HepG2 (cell line): ENCODE measurements at regions not wholly inside any gene's neighbourhood (a gene's known extent, or its start where the extent isn't known, plus 50 kb on each side); places are given as distances from the start of the nearest gene placed in this dataset.
"Not testable (repeated sequence)": the region's sequence is repeated elsewhere in the genome, so short reads cannot be mapped to it uniquely, and the experiment has no call there.

Experiments
- HDAC2 ChIP-seq: sonication (generic); formaldehyde crosslinking; IDR thresholded peaks from 2 replicates; pipeline ENCODE4 v1.4.0; 2020; ENCODE audit warnings: missing genetic modification reagents
- HMG20B ChIP-seq: conservative IDR thresholded peaks from 2 replicates; pipeline ENCODE4 v1.6.1; 2016; ENCODE audit warnings: missing genetic modification reagents, missing compliant biosample characterization
- HNRNPLL ChIP-seq: fragments of 200-400 bp; formaldehyde crosslinking; IDR thresholded peaks from 2 replicates; pipeline ENCODE4 v1.6.1; 2017; ENCODE audit warnings: mild to moderate bottlenecking, low read depth, low read length; ENCODE audit not compliant: poor library complexity, severe bottlenecking
- SRSF1 ChIP-seq: fragments of 200-400 bp; formaldehyde crosslinking; optimal IDR thresholded peaks from 2 replicates; pipeline ENCODE3; 2017; ENCODE audit warnings: mild to moderate bottlenecking, low read depth, low read length, moderate library complexity
- SYNCRIP ChIP-seq: fragments of 200-400 bp; formaldehyde crosslinking; IDR thresholded peaks from 2 replicates; pipeline ENCODE4 v1.6.1; 2018; ENCODE audit warnings: mild to moderate bottlenecking, low read depth, low read length; ENCODE audit not compliant: insufficient read depth
- ZFP1 ChIP-seq: IDR thresholded peaks from 2 replicates; pipeline ENCODE4 v1.6.1; 2016
- ZNF274 ChIP-seq: sonication (generic); formaldehyde crosslinking; IDR thresholded peaks from 2 replicates; pipeline ENCODE4 v1.5.1; 2020; ENCODE audit warnings: mild to moderate bottlenecking, missing genetic modification reagents
- ZNF282 ChIP-seq: fragments of 450-650 bp; IDR thresholded peaks from 2 replicates; pipeline ENCODE4 v1.6.1; 2018; ENCODE audit not compliant: partially characterized antibody
- ZNF446 ChIP-seq: sonication (generic); formaldehyde crosslinking; IDR thresholded peaks from 2 replicates; pipeline ENCODE4 v1.5.0; 2020; ENCODE audit warnings: mild to moderate bottlenecking, missing genetic modification reagents
- TF ChIP-seq, protein P1 (sequence below): sonication (generic); formaldehyde crosslinking; IDR thresholded peaks from 2 replicates; pipeline ENCODE4 v1.4.0; 2020; ENCODE audit warnings: missing genetic modification reagents, borderline replicate concordance
- TF ChIP-seq, protein P2 (sequence below): sonication (generic); formaldehyde crosslinking; IDR thresholded peaks from 2 replicates; pipeline ENCODE4 v1.4.0; 2020; ENCODE audit warnings: mild to moderate bottlenecking, missing genetic modification reagents

DNA sequence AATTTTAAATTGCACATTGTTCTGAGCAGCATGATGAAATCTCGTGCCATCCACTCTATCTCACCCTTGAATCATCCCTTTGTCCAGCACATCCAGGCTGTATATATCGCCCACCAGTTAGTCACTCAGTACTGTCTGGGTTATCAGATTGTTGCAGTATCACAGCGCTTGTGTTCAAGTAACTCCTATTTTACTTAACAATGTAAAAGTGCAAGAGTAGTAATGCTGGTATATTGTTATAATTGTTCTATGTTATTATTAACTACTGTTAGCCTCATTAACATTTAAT is 82.8 kb upstream of the NBPF26 start:
- TF ChIP-seq, protein P1, sequence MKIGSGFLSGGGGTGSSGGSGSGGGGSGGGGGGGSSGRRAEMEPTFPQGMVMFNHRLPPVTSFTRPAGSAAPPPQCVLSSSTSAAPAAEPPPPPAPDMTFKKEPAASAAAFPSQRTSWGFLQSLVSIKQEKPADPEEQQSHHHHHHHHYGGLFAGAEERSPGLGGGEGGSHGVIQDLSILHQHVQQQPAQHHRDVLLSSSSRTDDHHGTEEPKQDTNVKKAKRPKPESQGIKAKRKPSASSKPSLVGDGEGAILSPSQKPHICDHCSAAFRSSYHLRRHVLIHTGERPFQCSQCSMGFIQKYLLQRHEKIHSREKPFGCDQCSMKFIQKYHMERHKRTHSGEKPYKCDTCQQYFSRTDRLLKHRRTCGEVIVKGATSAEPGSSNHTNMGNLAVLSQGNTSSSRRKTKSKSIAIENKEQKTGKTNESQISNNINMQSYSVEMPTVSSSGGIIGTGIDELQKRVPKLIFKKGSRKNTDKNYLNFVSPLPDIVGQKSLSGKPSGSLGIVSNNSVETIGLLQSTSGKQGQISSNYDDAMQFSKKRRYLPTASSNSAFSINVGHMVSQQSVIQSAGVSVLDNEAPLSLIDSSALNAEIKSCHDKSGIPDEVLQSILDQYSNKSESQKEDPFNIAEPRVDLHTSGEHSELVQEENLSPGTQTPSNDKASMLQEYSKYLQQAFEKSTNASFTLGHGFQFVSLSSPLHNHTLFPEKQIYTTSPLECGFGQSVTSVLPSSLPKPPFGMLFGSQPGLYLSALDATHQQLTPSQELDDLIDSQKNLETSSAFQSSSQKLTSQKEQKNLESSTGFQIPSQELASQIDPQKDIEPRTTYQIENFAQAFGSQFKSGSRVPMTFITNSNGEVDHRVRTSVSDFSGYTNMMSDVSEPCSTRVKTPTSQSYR (CRISPR knock-in tag), result not testable (repeated sequence)
- not testable (repeated sequence) for TF ChIP-seq SYNCRIP; HNRNPLL; ZNF274 (CRISPR knock-in tag); SRSF1; HMG20B (CRISPR knock-in tag); HDAC2 (CRISPR knock-in tag); ZFP1 (CRISPR knock-in tag); ZNF446 (CRISPR knock-in tag); ZNF282
- TF ChIP-seq, protein P2, sequence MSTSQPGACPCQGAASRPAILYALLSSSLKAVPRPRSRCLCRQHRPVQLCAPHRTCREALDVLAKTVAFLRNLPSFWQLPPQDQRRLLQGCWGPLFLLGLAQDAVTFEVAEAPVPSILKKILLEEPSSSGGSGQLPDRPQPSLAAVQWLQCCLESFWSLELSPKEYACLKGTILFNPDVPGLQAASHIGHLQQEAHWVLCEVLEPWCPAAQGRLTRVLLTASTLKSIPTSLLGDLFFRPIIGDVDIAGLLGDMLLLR, result not testable (repeated sequence)
